ENCODE measurements at regions not wholly inside any gene's neighbourhood (a gene's known extent, or its start where the extent isn't known, plus 50 kb on each side); places are given as distances from the start of the nearest gene placed in this dataset.
"Not testable (repeated sequence)": the region's sequence is repeated elsewhere in the genome, so short reads cannot be mapped to it uniquely, and the experiment has no call there.

DNA sequence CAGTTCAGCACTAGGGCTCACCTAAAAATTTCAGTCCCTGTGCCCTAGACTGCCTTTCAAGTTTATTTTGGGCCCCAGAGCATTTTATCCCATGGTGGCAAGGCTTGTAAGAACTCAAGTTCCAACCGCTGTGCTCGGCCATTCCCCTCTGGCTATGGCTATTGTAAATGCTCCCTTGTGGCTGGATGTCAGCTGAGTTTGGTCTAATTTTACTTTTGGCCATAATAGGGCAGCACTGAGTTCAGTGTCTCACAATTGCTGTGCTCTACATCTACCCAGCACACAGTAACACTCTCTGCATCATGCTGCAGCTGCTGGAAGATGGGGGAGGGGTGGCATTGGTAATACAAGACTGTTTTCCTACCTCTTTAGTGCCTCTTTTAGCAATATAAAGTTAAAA is 210.8 kb upstream of the IRS4 start:
- DNase-seq (no peak), ATAC-seq (ENCODE audit: low FRiP score in 2 of 2) (no peak)
- Histone ChIP-seq H3K4me3 (no peak overlapping the region), H3K27me3 (no peaks in the 10 kb centered on the region), H3K27ac (no peak overlapping the region), H3K9me3 (no peaks in the 10 kb centered on the region), H3K36me3 (no peaks in the 10 kb centered on the region), H3K4me1 (no peaks in the 10 kb centered on the region)
- WGBS, 2 donors, result 92% methylated on average over 2 of the region's 2 CpGs; no CpG with 5 or more reads in 1 of the 2 donors
- no peak for TF ChIP-seq POLR2AphosphoS5 (IDR thresholded peaks at IDR 0.05)
- TF ChIP-seq, protein P1, sequence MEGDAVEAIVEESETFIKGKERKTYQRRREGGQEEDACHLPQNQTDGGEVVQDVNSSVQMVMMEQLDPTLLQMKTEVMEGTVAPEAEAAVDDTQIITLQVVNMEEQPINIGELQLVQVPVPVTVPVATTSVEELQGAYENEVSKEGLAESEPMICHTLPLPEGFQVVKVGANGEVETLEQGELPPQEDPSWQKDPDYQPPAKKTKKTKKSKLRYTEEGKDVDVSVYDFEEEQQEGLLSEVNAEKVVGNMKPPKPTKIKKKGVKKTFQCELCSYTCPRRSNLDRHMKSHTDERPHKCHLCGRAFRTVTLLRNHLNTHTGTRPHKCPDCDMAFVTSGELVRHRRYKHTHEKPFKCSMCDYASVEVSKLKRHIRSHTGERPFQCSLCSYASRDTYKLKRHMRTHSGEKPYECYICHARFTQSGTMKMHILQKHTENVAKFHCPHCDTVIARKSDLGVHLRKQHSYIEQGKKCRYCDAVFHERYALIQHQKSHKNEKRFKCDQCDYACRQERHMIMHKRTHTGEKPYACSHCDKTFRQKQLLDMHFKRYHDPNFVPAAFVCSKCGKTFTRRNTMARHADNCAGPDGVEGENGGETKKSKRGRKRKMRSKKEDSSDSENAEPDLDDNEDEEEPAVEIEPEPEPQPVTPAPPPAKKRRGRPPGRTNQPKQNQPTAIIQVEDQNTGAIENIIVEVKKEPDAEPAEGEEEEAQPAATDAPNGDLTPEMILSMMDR (IDR thresholded peaks at IDR 0.05), result no peak
- TF ChIP-seq POLR2A (IDR thresholded peaks at IDR 0.05), result no peak
- TF ChIP-seq EP300 (IDR thresholded peaks at IDR 0.05), result no peak

DNA sequence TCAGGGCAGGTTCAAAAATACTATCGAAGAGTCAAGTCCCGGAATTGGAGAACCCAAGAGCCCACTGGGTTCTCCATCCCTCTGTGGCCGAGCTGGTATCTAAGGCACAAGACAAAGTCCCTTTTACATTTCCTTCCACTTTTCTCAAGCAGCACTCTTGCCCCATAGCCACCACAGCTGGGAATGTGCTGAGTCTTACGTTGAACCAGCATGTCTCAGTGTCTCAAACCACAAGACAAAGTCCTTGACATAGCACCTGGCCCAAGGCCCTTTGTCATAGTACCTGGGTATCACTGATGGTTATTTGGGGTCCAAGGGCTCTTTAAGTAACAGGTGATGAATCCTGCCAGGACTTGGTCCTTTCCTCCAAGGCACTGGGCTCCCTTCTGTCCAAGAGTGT is 210.2 kb upstream of the IRS4 start:
- H3K27me3 ChIP-seq, result no peaks in the 10 kb centered on the region
- no peaks in the 10 kb centered on the region for H3K4me1 ChIP-seq
- TF ChIP-seq POLR2AphosphoS5 (IDR thresholded peaks at IDR 0.05), result no peak
- TF ChIP-seq EP300 (IDR thresholded peaks at IDR 0.05), result no peak
- TF ChIP-seq POLR2A (IDR thresholded peaks at IDR 0.05), result no peak
- TF ChIP-seq, protein P1 (IDR thresholded peaks at IDR 0.05), result no peak
- ATAC-seq (ENCODE audit: low FRiP score in 2 of 2) (peak in 1 of 2 donors; percentile 34), DNase-seq (no peak)
- no peaks in the 10 kb centered on the region for H3K36me3 ChIP-seq
- WGBS, 2 donors, result 67 to 72% methylated on average over 1 to 4 of the region's 4 CpGs
- H3K4me3 ChIP-seq, result no peak overlapping the region
- no peak overlapping the region for H3K27ac ChIP-seq
- H3K9me3 ChIP-seq, result no peaks in the 10 kb centered on the region

DNA sequence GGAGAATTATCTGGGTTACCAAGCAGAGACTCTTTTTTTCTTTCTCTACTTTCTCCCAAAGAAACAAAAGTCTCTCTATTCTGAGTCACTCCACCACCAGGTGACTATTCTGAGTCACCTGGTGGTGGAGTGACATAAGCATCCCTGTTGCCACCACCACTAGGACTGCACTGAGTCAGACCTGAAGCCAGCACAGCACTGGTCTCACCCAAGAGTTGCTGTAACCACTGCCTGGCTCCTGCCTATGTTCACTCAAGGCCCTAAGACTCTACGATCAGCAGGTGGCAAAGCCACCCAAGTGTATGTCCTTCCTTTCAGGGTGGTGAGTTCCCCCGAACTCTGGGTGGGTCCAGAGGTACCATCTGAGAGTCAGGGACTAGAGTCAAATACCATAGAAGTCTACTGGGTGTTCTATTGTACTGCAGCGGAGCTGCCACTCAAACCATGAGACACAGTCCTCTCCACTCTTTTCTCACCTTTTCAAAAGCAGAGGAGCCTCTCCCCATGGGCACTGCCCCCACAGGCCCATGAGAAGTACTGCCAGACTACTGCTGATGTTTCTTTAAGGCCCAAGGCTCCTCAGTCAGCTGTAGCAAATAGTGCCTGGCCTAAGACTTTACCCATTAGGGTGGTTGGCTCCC is 209.6 kb upstream of the IRS4 start:
- Histone ChIP-seq H3K4me1 (no peaks in the 10 kb centered on the region), H3K27ac (no peak overlapping the region), H3K9me3 (no peaks in the 10 kb centered on the region), H3K36me3 (no peaks in the 10 kb centered on the region), H3K4me3 (no peak overlapping the region), H3K27me3 (no peaks in the 10 kb centered on the region)
- no peak for DNase-seq
- WGBS, 2 donors, result 60 to 73% methylated on average over 1 to 3 of the region's 3 CpGs
- peak in 1 of 2 donors; percentile 19 for ATAC-seq (ENCODE audit: low FRiP score in 2 of 2)
- TF ChIP-seq POLR2A (IDR thresholded peaks at IDR 0.05), result no peak
- no peak for TF ChIP-seq POLR2AphosphoS5 (IDR thresholded peaks at IDR 0.05)
- TF ChIP-seq, protein P1 (IDR thresholded peaks at IDR 0.05), result no peak
- TF ChIP-seq EP300 (IDR thresholded peaks at IDR 0.05), result no peak

DNA sequence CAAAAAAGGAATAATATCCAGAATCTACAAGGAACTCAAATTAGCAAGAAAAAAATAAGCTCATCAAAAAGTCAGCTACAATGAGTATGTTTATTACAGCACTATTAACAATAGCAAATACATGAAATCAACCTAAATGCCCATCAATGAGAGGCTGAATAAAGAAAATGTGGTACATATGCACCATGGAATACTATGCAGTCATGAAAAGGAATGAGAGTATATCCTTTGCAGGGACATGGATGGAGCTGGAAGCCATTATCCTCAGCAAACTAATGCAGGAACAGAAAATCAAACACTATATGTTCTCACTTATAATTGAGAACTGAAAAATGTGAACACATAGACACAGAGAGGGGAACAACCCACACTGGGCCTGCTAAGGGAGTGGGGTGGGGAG is 178.4 kb upstream of the IRS4 start:
- H3K36me3 ChIP-seq, result no peaks in the 10 kb centered on the region
- H3K27me3 ChIP-seq, result no peaks in the 10 kb centered on the region
- DNase-seq, result no peak
- H3K4me3 ChIP-seq, result no peak overlapping the region
- H3K27ac ChIP-seq, result no peak overlapping the region
- TF ChIP-seq POLR2A (IDR thresholded peaks at IDR 0.05) (no peak), EP300 (IDR thresholded peaks at IDR 0.05) (no peak), POLR2AphosphoS5 (IDR thresholded peaks at IDR 0.05) (no peak)
- TF ChIP-seq, protein P1 (IDR thresholded peaks at IDR 0.05), result no peak
- peaks cover 0 to 10% (median 0%) of the 10 kb centered on the region in 4 donors for H3K9me3 ChIP-seq
- ATAC-seq (ENCODE audit: low FRiP score in 2 of 2), result no peak
- H3K4me1 ChIP-seq, result no peaks in the 10 kb centered on the region

DNA sequence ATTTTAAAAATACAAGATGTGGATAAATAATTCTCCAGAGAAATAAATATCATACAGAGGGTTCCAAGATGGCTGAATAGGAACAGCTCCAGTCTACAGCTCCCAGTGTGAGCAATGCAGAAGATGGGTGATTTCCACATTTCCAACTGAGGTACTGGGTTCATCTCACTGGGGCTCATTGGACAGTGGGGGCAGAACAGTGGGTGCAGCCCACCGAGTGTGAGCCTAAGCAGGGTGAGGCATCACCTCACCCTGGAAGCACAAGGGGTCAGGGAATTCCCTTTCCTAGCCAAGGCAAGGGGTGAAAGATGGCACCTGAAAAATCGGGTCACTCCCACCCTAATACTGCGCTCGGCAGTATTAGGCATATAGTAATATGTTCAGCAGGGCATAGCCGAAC is 167.5 kb upstream of the IRS4 start:
- not testable (repeated sequence) for ATAC-seq (ENCODE audit: low FRiP score in 2 of 2); H3K36me3 ChIP-seq; DNase-seq; H3K4me3 ChIP-seq; H3K9me3 ChIP-seq; H3K27me3 ChIP-seq; H3K4me1 ChIP-seq; H3K27ac ChIP-seq
- WGBS, 2 donors, result 84% methylated on average over 5 of the region's 5 CpGs; no CpG with 5 or more reads in 1 of the 2 donors

All from upper lobe of left lung (tissue), 6 donors.